CD4-positive, alpha-beta memory T cell (primary cell): ENCODE measurements at regions not wholly inside any gene's neighbourhood (a gene's known extent, or its start where the extent isn't known, plus 50 kb on each side); places are given as distances from the start of the nearest gene placed in this dataset.

Experiments used
- CTCF ChIA-PET: fragments of 350-600 bp; sonication (Branson Sonifier 250); formaldehyde crosslinking; loops from one replicate; lab custom pipeline; 2021; ENCODE audit warnings: inconsistent platforms; ENCODE audit not compliant: partially characterized antibody; lab: Charles Lee
- POLR2A ChIA-PET: fragments of 350-600 bp; sonication (Branson Sonifier 250); formaldehyde crosslinking; loops from one replicate; lab custom pipeline; 2021; ENCODE audit not compliant: partially characterized antibody; lab: Charles Lee
- DNase-seq, 5 donors: peaks; one replicate each; pipeline versions ENCODE4 v3.0.0 to v3.0.0-alpha.2; 2020 to 2022; ENCODE audit warnings: mixed read lengths in 1 of 5
- H3K27ac ChIP-seq: one replicate; pipeline ENCODE4 v1.7.0; 2013; ENCODE audit warnings: low read depth, low read length
- H3K27me3 ChIP-seq: 2 replicates; pipeline ENCODE4 v1.7.0; 2013; ENCODE audit warnings: mild to moderate bottlenecking, low read length, moderate library complexity; ENCODE audit not compliant: insufficient read depth
- H3K36me3 ChIP-seq: 2 replicates; pipeline ENCODE4 v1.7.0; 2013; ENCODE audit warnings: mild to moderate bottlenecking, low read length, moderate library complexity; ENCODE audit not compliant: insufficient read depth
- H3K4me1 ChIP-seq: 2 replicates; pipeline ENCODE4 v1.7.0; 2013; ENCODE audit warnings: mild to moderate bottlenecking, low read length, moderate library complexity; ENCODE audit not compliant: insufficient read depth
- H3K4me3 ChIP-seq, 2 donors: one replicate each; pipeline ENCODE4 v1.7.0; 2013; ENCODE audit warnings: low read length in 2 of 2, mild to moderate bottlenecking in 1 of 2
- H3K9me3 ChIP-seq, 2 donors: one replicate each; pipeline ENCODE4 v1.7.0; 2013; ENCODE audit warnings: low read length in 2 of 2, control low read depth in 1 of 2; ENCODE audit not compliant: control insufficient read depth in 1 of 2
- H3K27ac Mint-ChIP-seq, 7 donors: one replicate each; pipeline ENCODE4 v1.8.0; 2020 to 2021; ENCODE audit warnings: mixed read lengths in 7 of 7, mild to moderate bottlenecking in 6 of 7, inconsistent platforms in 3 of 7, moderate library complexity in 3 of 7
- H3K27me3 Mint-ChIP-seq, 2 donors: one replicate each; pipeline ENCODE4 v1.8.0; 2020 to 2021; ENCODE audit warnings: mixed read lengths in 2 of 2
- H3K36me3 Mint-ChIP-seq, 2 donors: one replicate each; pipeline ENCODE4 v1.8.0; 2020 to 2021; ENCODE audit warnings: mixed read lengths in 2 of 2, inconsistent platforms in 1 of 2, mild to moderate bottlenecking in 1 of 2
- H3K4me1 Mint-ChIP-seq, 4 donors: one replicate each; pipeline ENCODE4 v1.8.0; 2020 to 2021; ENCODE audit warnings: mixed read lengths in 4 of 4, mild to moderate bottlenecking in 1 of 4
- H3K4me3 Mint-ChIP-seq, 8 donors: one replicate each; pipeline ENCODE4 v1.8.0; 2020 to 2021; ENCODE audit warnings: mixed read lengths in 8 of 8, mild to moderate bottlenecking in 7 of 8, moderate library complexity in 6 of 8, inconsistent platforms in 3 of 8
- H3K9me3 Mint-ChIP-seq, 8 donors: one replicate each; pipeline ENCODE4 v1.8.0; 2020 to 2021; ENCODE audit warnings: mixed read lengths in 8 of 8, mild to moderate bottlenecking in 5 of 8, inconsistent platforms in 3 of 8, moderate library complexity in 1 of 8
- intact Hi-C: fragments of 100-400 bp; cut with micrococcal nuclease; formaldehyde crosslinking; loops from one replicate; pipeline ENCODE4 v1.15.1; 2023

DNA sequence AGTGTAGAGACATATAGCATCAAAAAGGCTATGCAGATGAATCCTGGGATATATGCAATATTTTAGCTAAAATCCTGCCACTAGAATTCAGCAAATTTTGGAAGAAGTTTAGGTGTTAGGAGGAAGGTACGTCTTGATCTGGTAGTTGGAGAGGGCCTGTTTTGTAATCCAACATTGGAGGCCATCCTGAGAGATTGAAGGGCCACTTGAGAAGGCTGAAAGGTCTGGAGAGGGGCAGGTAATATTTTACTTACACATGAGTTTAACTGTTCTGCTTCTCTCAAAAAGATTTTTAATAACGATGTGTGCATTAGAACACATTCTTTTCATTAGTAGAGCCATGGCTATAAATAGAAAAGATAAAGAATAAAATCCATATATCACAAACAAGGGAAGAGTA lies 422.1 kb downstream of the RAB38 start:
- no peak for DNase-seq
- Mint-ChIP-seq H3K27me3 (no peaks in the 10 kb centered on the region), H3K4me1 (no peaks in the 10 kb centered on the region), H3K36me3 (no peaks in the 10 kb centered on the region), H3K4me3 (no peak overlapping the region), H3K27ac (no peak overlapping the region), H3K9me3 (peaks cover 0 to 5% (median 2%) of the 10 kb centered on the region in 8 donors)
- intact Hi-C loops = no loop called here
- Histone ChIP-seq H3K27me3 (no peaks in the 10 kb centered on the region), H3K36me3 (no peaks in the 10 kb centered on the region), H3K27ac (no peak overlapping the region), H3K4me1 (no peaks in the 10 kb centered on the region), H3K4me3 (no peak overlapping the region), H3K9me3 (no peaks in the 10 kb centered on the region)
- ChIA-PET POLR2A (no interaction called here), CTCF (no interaction called here)

DNA sequence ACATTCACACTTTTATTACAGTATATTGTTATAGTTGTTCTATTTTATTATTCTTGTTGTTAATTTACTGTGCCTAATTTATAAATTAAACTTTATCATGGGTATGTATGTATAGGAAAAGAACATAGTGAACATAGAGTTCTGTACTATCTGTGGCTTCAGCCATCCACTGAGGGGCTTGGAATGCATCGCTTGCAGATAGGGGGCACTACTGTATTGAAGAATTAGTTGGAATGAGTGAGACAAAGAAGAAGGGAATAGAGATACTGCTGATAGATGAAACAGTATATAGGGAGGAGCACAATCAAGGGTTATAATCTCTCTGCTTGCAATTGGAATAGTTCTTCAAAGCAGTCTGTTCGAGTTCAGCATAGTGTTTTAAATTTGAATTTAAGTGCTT lies 432.2 kb downstream of the RAB38 start:
- no peak for DNase-seq
- H3K4me3 Mint-ChIP-seq = no peak overlapping the region
- CTCF ChIA-PET = no interaction called here
- Histone ChIP-seq H3K27ac (no peak overlapping the region), H3K9me3 (no peaks in the 10 kb centered on the region), H3K36me3 (no peaks in the 10 kb centered on the region), H3K4me1 (no peaks in the 10 kb centered on the region), H3K27me3 (no peaks in the 10 kb centered on the region), H3K4me3 (no peak overlapping the region)
- no peak overlapping the region for H3K27ac Mint-ChIP-seq
- intact Hi-C loops = no loop called here
- POLR2A ChIA-PET = no interaction called here
- H3K9me3 Mint-ChIP-seq = peaks cover 0 to under 1% (median 0%) of the 10 kb centered on the region in 8 donors
- H3K36me3 Mint-ChIP-seq = no peaks in the 10 kb centered on the region
- H3K27me3 Mint-ChIP-seq = no peaks in the 10 kb centered on the region
- no peaks in the 10 kb centered on the region for H3K4me1 Mint-ChIP-seq

DNA sequence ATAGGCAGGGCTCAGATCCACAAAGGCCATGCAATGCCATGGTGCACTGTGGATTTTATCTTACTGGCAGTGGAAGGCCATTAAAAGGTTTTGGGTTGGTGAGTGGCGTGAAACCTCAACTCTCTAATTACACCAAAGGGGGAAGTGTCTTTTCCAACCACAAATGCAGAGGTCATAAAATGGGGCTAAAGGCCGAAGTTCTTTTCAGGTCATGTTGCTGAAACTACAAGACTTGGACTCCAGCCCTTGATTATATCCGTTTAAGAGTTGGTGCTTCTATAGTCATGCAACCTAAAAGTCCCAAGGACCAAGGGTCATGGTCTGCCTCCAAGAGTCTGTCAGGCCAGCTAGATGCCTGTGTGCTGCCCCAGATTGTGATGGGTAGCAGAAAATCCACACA lies 434.3 kb downstream of the RAB38 start:
- Histone ChIP-seq H3K4me1 (no peaks in the 10 kb centered on the region), H3K36me3 (no peaks in the 10 kb centered on the region), H3K9me3 (no peaks in the 10 kb centered on the region), H3K27me3 (no peaks in the 10 kb centered on the region), H3K27ac (no peak overlapping the region), H3K4me3 (no peak overlapping the region)
- no peaks in the 10 kb centered on the region for H3K27me3 Mint-ChIP-seq
- no peak overlapping the region for H3K27ac Mint-ChIP-seq
- no peaks in the 10 kb centered on the region for H3K4me1 Mint-ChIP-seq
- DNase-seq = no peak
- no peaks in the 10 kb centered on the region for H3K36me3 Mint-ChIP-seq
- intact Hi-C loops = no loop called here
- peaks cover 0 to 9% (median 0%) of the 10 kb centered on the region in 8 donors for H3K9me3 Mint-ChIP-seq
- ChIA-PET POLR2A (no interaction called here), CTCF (no interaction called here)
- no peak overlapping the region for H3K4me3 Mint-ChIP-seq

DNA sequence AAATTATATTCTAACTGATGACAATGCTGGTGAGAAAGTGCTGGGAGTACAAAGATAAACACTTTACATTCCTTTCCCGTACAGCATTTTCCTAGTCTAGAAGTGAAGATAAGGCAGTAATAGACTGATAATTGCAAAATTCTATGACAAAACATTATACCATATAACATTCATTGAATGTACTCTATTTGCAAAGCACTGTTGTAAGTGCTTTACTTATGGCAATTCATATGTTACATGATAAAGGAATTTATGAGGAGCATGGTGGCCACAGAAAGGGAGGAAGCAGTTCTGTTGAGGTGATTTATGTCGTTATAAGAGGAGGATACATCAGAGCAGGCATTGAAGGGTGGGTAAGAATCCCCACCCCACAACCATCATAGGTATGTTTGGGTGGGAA lies 434.8 kb downstream of the RAB38 start:
- Histone ChIP-seq H3K27ac (no peak overlapping the region), H3K4me1 (no peaks in the 10 kb centered on the region), H3K27me3 (no peaks in the 10 kb centered on the region), H3K36me3 (no peaks in the 10 kb centered on the region), H3K9me3 (no peaks in the 10 kb centered on the region), H3K4me3 (no peak overlapping the region)
- no peak overlapping the region for H3K4me3 Mint-ChIP-seq
- H3K9me3 Mint-ChIP-seq = peaks cover 0 to 9% (median 0%) of the 10 kb centered on the region in 8 donors
- no peaks in the 10 kb centered on the region for H3K4me1 Mint-ChIP-seq
- ChIA-PET POLR2A (no interaction called here), CTCF (no interaction called here)
- no peaks in the 10 kb centered on the region for H3K27me3 Mint-ChIP-seq
- H3K36me3 Mint-ChIP-seq = no peaks in the 10 kb centered on the region
- H3K27ac Mint-ChIP-seq = no peak overlapping the region
- no peak for DNase-seq
- intact Hi-C loops = no loop called here

DNA sequence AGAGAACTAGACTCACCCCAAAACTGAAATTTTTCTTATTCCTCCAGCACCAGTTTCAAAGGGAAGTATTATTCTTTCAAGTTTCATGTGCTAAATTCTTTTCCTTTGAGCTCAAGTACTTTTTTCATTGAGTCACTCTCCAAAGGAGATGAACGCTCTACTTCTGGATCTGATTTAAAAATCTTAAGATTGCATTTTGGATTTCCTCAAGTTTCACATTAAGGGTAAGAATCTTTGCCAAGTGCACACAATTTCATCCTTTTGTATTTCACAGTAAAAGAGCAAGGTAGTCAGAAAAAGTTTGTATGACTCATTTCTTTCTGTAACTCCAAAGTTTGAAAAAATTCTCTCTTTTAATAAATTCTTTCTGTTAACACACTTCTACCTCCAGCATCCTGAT lies 435.5 kb downstream of the RAB38 start:
- Mint-ChIP-seq H3K9me3 (peaks cover 0 to 9% (median 0%) of the 10 kb centered on the region in 8 donors), H3K27ac (no peak overlapping the region), H3K4me3 (no peak overlapping the region), H3K27me3 (no peaks in the 10 kb centered on the region), H3K4me1 (no peaks in the 10 kb centered on the region), H3K36me3 (no peaks in the 10 kb centered on the region)
- no peak for DNase-seq
- H3K27ac ChIP-seq = no peak overlapping the region
- no peaks in the 10 kb centered on the region for H3K9me3 ChIP-seq
- no peaks in the 10 kb centered on the region for H3K27me3 ChIP-seq
- CTCF ChIA-PET = no interaction called here
- POLR2A ChIA-PET = no interaction called here
- no peaks in the 10 kb centered on the region for H3K4me1 ChIP-seq
- H3K36me3 ChIP-seq = no peaks in the 10 kb centered on the region
- intact Hi-C loops = no loop called here
- no peak overlapping the region for H3K4me3 ChIP-seq

DNA sequence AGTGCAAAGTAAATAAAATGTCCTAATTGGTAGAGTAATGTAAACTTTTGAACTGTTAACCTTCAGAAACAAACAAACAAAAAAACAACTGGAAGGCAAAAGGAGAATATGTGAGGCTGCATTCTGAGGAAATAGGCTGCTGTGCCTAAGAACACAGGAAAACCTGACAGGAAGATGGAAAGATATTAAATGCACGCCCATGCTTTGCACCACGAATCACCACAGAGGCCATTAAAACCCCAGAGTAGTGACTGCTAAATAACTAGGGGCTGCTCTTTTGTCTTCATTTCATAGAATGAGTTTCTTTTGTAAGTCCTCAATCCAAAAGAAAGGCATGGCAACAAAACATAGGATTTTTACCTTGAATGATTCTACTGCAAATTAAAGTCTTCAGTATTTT lies 436.0 kb downstream of the RAB38 start:
- POLR2A ChIA-PET = no interaction called here
- Mint-ChIP-seq H3K4me3 (no peak overlapping the region), H3K36me3 (no peaks in the 10 kb centered on the region), H3K4me1 (no peaks in the 10 kb centered on the region), H3K9me3 (peaks cover 0 to 9% (median 0%) of the 10 kb centered on the region in 8 donors), H3K27ac (no peak overlapping the region), H3K27me3 (no peaks in the 10 kb centered on the region)
- H3K9me3 ChIP-seq = no peaks in the 10 kb centered on the region
- CTCF ChIA-PET = no interaction called here
- H3K4me3 ChIP-seq = no peak overlapping the region
- H3K27me3 ChIP-seq = no peaks in the 10 kb centered on the region
- H3K4me1 ChIP-seq = no peaks in the 10 kb centered on the region
- no peak for DNase-seq
- intact Hi-C loops = no loop called here
- H3K27ac ChIP-seq = no peak overlapping the region
- no peaks in the 10 kb centered on the region for H3K36me3 ChIP-seq

DNA sequence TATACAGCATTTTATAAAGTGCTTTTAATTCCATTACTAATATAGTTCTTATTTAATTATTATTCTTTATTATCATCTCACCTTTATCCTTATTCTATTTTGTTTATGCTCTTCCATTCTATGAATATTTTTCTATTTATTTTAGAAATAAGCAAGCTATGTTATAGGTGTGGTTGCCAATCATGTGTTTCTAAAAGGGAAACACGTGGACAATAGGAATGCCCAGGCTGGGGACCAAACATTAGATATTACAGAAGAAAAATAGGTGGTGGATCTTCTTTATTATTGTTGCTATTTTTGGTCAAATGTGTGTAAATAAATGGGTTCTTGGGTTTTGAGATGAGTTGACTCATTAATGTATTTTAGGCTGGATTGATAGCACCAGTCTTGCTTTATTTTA lies 438.3 kb downstream of the RAB38 start:
- no peaks in the 10 kb centered on the region for H3K4me1 Mint-ChIP-seq
- POLR2A ChIA-PET = no interaction called here
- no peak for DNase-seq
- CTCF ChIA-PET = no interaction called here
- Histone ChIP-seq H3K9me3 (no peaks in the 10 kb centered on the region), H3K4me3 (no peak overlapping the region), H3K4me1 (no peaks in the 10 kb centered on the region), H3K27me3 (no peaks in the 10 kb centered on the region), H3K27ac (no peak overlapping the region), H3K36me3 (no peaks in the 10 kb centered on the region)
- H3K36me3 Mint-ChIP-seq = no peaks in the 10 kb centered on the region
- H3K27me3 Mint-ChIP-seq = no peaks in the 10 kb centered on the region
- no peak overlapping the region for H3K27ac Mint-ChIP-seq
- intact Hi-C loops = no loop called here
- no peak overlapping the region for H3K4me3 Mint-ChIP-seq
- peaks cover 0 to 9% (median 1%) of the 10 kb centered on the region in 8 donors for H3K9me3 Mint-ChIP-seq

DNA sequence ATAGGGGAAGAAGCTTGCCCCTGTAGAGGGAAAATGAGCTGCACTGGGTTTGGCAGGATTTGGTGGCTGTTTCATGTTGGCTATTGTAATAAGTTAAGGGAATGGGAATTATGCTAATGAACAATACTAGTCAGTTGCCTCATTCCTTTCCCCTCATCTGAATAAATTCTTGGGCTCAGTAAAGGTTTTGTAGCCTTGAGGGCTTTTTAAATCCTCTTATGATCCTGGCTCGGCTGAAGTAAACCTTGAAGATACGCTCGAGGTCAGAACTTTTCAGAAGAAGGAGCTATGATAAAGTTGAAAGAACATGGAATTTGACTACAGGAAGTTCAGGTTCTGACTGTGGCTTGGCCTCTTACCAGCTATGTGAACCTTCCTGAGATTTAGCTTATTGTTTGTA lies 448.7 kb downstream of the RAB38 start:
- peaks cover 0 to 3% (median 0%) of the 10 kb centered on the region in 8 donors for H3K9me3 Mint-ChIP-seq
- DNase-seq = no peak
- no peak overlapping the region for H3K27ac Mint-ChIP-seq
- ChIA-PET POLR2A (no interaction called here), CTCF (no interaction called here)
- Histone ChIP-seq H3K9me3 (no peaks in the 10 kb centered on the region), H3K4me1 (no peaks in the 10 kb centered on the region), H3K27ac (no peak overlapping the region), H3K36me3 (no peaks in the 10 kb centered on the region), H3K27me3 (no peaks in the 10 kb centered on the region), H3K4me3 (no peak overlapping the region)
- intact Hi-C loops = no loop called here
- no peaks in the 10 kb centered on the region for H3K36me3 Mint-ChIP-seq
- no peaks in the 10 kb centered on the region for H3K4me1 Mint-ChIP-seq
- H3K4me3 Mint-ChIP-seq = no peak overlapping the region
- H3K27me3 Mint-ChIP-seq = no peaks in the 10 kb centered on the region
